Activated CD8-positive, alpha-beta memory T cell treated with anti-CD3 and anti-CD28 coated beads, Interleukin-2, amount 50 U/mL, for 4 hours (primary cell): ENCODE measurements at regions not wholly inside any gene's neighbourhood (a gene's known extent, or its start where the extent isn't known, plus 50 kb on each side); places are given as distances from the start of the nearest gene placed in this dataset.
"Not testable (repeated sequence)": the region's sequence is repeated elsewhere in the genome, so short reads cannot be mapped to it uniquely, and the experiment has no call there.

ENCODE experiments used
- DNase-seq: peaks from one replicate; pipeline ENCODE4 v3.0.0-alpha.2; 2020

GRCh38 chr12:114500775-114501473 is 95.0 kb upstream of the TBX5 start:
- DNase-seq, result no peak

GRCh38 chr12:114500131-114500530 is 94.2 kb upstream of the TBX5 start:
- no peak for DNase-seq

GRCh38 chr12:114499338-114499737 is 93.4 kb upstream of the TBX5 start:
- no peak for DNase-seq

GRCh38 chr12:114491916-114492315 is 86.0 kb upstream of the TBX5 start:
- no peak for DNase-seq

GRCh38 chr12:114484822-114485459 is 79.0 kb upstream of the TBX5 start:
- not testable (repeated sequence) for DNase-seq

DNA sequence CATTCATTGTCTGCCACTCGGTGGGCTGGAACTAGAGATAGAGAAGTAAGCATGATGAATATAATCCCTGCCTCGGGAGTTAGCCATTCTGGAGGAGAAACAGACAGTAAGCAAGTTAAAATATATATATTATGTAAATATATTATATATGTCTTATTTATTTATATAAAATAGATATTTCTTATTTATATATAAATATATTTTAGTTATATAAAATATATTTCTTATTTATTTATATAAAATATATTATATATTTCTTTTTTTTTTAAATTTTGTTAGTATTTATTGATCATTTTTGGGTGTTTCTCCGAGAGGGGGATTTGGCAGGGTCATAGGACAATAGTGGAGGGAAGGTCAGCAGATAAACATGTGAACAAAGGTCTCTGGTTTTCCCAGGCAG is 78.1 kb upstream of the TBX5 start:
- no peak for DNase-seq

DNA sequence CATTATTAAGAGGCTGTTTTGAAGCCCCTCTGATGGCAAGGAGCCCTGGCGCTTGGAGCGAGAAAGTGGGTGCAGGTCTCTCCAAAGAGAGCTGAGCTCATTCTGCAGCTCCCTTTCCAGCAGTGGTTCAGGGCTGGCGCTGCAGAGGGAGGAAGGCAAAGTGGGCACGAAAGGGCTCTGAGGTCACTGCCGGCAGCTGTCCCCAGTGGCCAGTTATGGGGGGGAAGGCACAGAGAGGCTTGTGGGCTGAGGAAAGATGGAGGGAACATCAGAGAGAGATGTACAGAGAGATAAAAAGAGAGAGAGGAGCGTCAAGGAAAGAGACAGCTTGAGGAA is 75.2 kb upstream of the TBX5 start:
- DNase-seq, result no peak

GRCh38 chr12:114480337-114481199 is 74.6 kb upstream of the TBX5 start:
- DNase-seq, result no peak

DNA sequence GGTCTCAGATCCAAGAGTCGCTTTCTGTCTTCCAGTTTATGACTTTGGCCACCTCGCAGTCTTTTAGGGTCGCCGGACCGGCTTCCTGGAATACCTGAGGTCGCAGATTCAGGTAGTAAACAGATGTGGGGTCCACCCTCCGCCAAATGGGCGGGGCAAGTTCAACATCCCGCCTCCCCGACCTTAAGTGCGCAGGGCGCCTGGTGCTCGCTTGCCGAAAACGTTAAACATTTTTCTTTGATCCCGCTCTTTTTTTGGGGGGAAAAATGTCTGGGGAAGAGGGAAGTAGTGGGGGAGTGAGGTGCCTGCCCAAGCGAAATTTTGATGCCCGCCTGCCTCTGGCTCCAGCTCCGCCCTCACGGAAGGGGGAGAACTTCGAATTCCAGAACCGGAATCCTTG is 73.9 kb upstream of the TBX5 start:
- no peak for DNase-seq

- DNase-seq, result no peak
Measured at GRCh38 chr12:114478865-114479264, 72.9 kb upstream of the TBX5 start.

- no peak for DNase-seq
Measured at GRCh38 chr12:114477989-114478395, 72.0 kb upstream of the TBX5 start.

DNA sequence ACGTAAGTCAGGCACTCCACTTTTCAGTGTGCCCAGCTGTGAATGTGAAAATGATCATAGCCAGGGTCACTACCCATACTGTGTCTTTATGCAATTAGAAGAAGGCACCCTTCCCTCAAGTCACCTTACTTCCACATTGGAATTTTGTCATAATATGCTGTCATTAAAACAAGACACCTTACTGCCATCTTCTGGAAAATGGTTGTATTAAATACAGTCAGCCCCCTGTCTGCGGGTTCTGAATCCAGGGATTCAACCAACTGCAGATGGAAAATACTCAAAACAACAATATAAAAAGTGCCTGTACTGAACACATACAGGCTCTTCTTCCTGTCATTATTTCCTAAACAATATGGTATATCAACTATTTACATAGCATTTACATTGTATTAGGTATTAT is 70.2 kb upstream of the TBX5 start:
- DNase-seq, result no peak

DNA sequence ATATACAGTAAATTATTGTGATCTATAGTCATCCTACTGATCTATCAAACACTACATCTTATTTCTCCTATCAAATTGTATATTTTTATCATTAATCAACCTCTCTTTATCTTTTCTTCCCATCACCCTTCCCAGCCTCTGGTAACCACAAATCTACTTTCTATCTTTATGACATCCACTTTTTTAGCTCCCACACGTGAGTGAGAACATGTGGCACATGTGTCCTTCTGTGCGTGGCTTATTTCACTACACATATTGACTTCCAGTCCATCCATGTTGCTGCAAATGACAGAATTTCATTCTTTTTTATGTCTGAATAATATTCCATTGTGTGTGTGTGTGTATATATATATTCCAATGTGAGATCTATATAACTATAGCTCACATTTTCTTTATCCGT is 67.8 kb upstream of the TBX5 start:
- no peak for DNase-seq

DNA sequence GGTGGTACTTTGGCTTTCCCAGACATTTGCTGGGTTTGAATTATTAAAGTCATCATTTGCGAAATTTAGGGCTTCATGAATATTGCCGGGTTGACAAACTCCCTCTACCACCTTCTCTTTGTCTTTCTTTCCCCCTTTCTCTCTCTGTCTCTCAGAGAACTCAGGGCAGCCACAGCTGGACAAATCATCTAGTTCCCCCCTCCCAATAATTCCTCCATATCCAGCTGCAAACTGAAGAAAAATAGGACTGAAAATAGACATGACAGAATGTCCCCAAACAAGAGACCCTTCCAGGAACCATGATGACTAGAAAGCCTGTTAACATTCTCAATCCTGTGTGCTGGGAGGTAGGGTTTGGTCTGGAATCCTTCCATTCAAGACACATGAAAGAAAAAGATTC is 67.1 kb upstream of the TBX5 start:
- DNase-seq, result no peak

- DNase-seq, result no peak
Measured at GRCh38 chr12:114457620-114458019, 51.7 kb upstream of the TBX5 start.
